Panc1 (cell line): ENCODE measurements at regions not wholly inside any gene's neighbourhood (a gene's known extent, or its start where the extent isn't known, plus 50 kb on each side); places are given as distances from the start of the nearest gene placed in this dataset.

Experiments used
- CTCF ChIP-seq: fragments of 450-650 bp; IDR thresholded peaks from 2 replicates; pipeline ENCODE4 v1.5.1; 2017; ENCODE audit warnings: mild to moderate bottlenecking
- POLR2AphosphoS5 ChIP-seq: IDR thresholded peaks from 2 replicates; pipeline ENCODE4 v1.6.1; 2012; ENCODE audit warnings: mild to moderate bottlenecking, low read depth, low read length, moderate library complexity
- REST ChIP-seq, 2 experiments: IDR thresholded peaks; 2 replicates each; pipeline ENCODE4 v1.6.1; 2011 to 2012; ENCODE audit warnings: low read depth in 2 of 2, control low read depth in 1 of 2, low read length in 1 of 2, mild to moderate bottlenecking in 1 of 2, moderate library complexity in 1 of 2; ENCODE audit not compliant: insufficient read depth in 1 of 2
- TCF7L2 ChIP-seq: IDR thresholded peaks from 2 replicates; pipeline ENCODE4 v1.6.1; 2011; ENCODE audit warnings: mild to moderate bottlenecking, low read depth, low read length, inconsistent platforms

- TF ChIP-seq CTCF, result no peak
- TF ChIP-seq REST (IDR thresholded peaks at IDR 0.05; ENCODE audit: insufficient read depth in 1 of 2, low read depth in 2 of 2, low read length in 1 of 2), result no peak
- no peak for TF ChIP-seq TCF7L2
- TF ChIP-seq POLR2AphosphoS5, result no peak
These were observed 207.8 kb upstream of the MGMT start for GRCh38 chr10:129259128-129259815.
